OCI-LY7 (cell line): ENCODE measurements at regions not wholly inside any gene's neighbourhood (a gene's known extent, or its start where the extent isn't known, plus 50 kb on each side); places are given as distances from the start of the nearest gene placed in this dataset.

Experiments
- BruUV-seq: library from RNA; stranded (reverse); fragments of 400-500 nt; replicated peaks from 2 replicates; lab custom pipeline; 2021; lab: Mats Ljungman, UMichigan
- CTCF ChIA-PET: fragments of 300-600 bp; sonication (Branson Sonifier 250); formaldehyde crosslinking; loops from one replicate; lab custom pipeline; 2022; ENCODE audit warnings: antibody characterized with exemption; ENCODE audit not compliant: unreplicated experiment; lab: Charles Lee
- POLR2A ChIA-PET: fragments of 300-600 bp; sonication (Branson Sonifier 250); formaldehyde crosslinking; loops from one replicate; lab custom pipeline; 2022; ENCODE audit warnings: antibody characterized with exemption; lab: Charles Lee
- DNase-seq: peaks from one replicate; pipeline ENCODE4 v3.0.0-alpha.2; 2015; ENCODE audit warnings: low spot score
- H2AFZ ChIP-seq: fragments of 200-600 bp; sonication (generic), shearing (Covaris generic); 2 replicates; pipeline ENCODE4 v1.6.1; 2014; ENCODE audit warnings: mild to moderate bottlenecking, antibody characterized with exemption, low read length, moderate library complexity
- H3K27ac ChIP-seq: fragments of 200-600 bp; sonication (generic); 2 replicates; pipeline ENCODE4 v1.5.1; 2014; ENCODE audit warnings: mixed run types, low read depth, mild to moderate bottlenecking, moderate library complexity, low read length, inconsistent platforms; ENCODE audit not compliant: poor library complexity, severe bottlenecking
- H3K36me3 ChIP-seq: fragments of 200-600 bp; sonication (generic); 2 replicates; pipeline ENCODE4 v1.6.1; 2014; ENCODE audit warnings: mild to moderate bottlenecking, antibody characterized with exemption, low read length, moderate library complexity, mixed read lengths; ENCODE audit not compliant: insufficient read depth
- H3K4me1 ChIP-seq: fragments of 200-600 bp; sonication (generic); 2 replicates; pipeline ENCODE4 v1.5.1; 2014; ENCODE audit warnings: mild to moderate bottlenecking, low read length; ENCODE audit not compliant: insufficient read depth, poor library complexity, severe bottlenecking
- H3K4me2 ChIP-seq: fragments of 200-600 bp; sonication (generic); 2 replicates; pipeline ENCODE4 v1.6.1; 2014; ENCODE audit warnings: mild to moderate bottlenecking, low read length
- H3K4me3 ChIP-seq: fragments of 200-600 bp; sonication (generic); 2 replicates; pipeline ENCODE4 v1.5.1; 2014; ENCODE audit warnings: mild to moderate bottlenecking, low read depth, low read length; ENCODE audit not compliant: poor library complexity, severe bottlenecking
- H3K79me2 ChIP-seq: fragments of 200-600 bp; sonication (generic); 2 replicates; pipeline ENCODE4 v1.6.1; 2016; ENCODE audit warnings: low read depth, mild to moderate bottlenecking, low read length, moderate library complexity, mixed read lengths; ENCODE audit not compliant: insufficient read depth
- H3K9me2 ChIP-seq: fragments of 200-600 bp; sonication (generic); 2 replicates; pipeline ENCODE4 v1.6.1; 2016; ENCODE audit warnings: mild to moderate bottlenecking, low read length, mixed read lengths; ENCODE audit not compliant: insufficient read depth
- H3K9me3 ChIP-seq: fragments of 200-600 bp; sonication (generic); 2 replicates; pipeline ENCODE4 v1.6.1; 2014; ENCODE audit warnings: mild to moderate bottlenecking, mixed run types, low read length, mixed read lengths
- H4K20me1 ChIP-seq: fragments of 200-600 bp; sonication (generic); 2 replicates; pipeline ENCODE4 v1.6.1; 2014; ENCODE audit warnings: mild to moderate bottlenecking, antibody characterized with exemption, low read length, moderate library complexity, mixed read lengths; ENCODE audit not compliant: insufficient read depth
- EZH2phosphoT487 ChIP-seq: fragments of 200-600 bp; sonication (generic); IDR thresholded peaks from 2 replicates; pipeline ENCODE4 v1.6.1; 2018; ENCODE audit warnings: low read depth, borderline replicate concordance, mild to moderate bottlenecking, mixed run types, antibody characterized with exemption, low read length, moderate library complexity, mixed read lengths
- intact Hi-C: fragments of 100-400 bp; cut with micrococcal nuclease; formaldehyde crosslinking; loops from one replicate; pipeline ENCODE4 v1.10.0; 2022; ENCODE audit not compliant: unreplicated experiment
- TF ChIP-seq, protein P1 (sequence below): fragments of 200-600 bp; sonication (generic); conservative IDR thresholded peaks from 2 replicates; pipeline ENCODE4 v1.5.1; 2014; ENCODE audit warnings: mild to moderate bottlenecking, antibody characterized with exemption, low read length, moderate library complexity, mixed read lengths

GRCh38 chr5:74476046-74476818 is 164.3 kb downstream of the ENC1 start:
- H3K36me3 ChIP-seq: no peaks in the 10 kb centered on the region
- CTCF ChIA-PET: no interaction called here
- no peak overlapping the region for H3K27ac ChIP-seq
- no peaks in the 10 kb centered on the region for H3K9me2 ChIP-seq
- intact Hi-C loops: no loop called here
- no peaks in the 10 kb centered on the region for H3K79me2 ChIP-seq
- TF ChIP-seq, protein P1, sequence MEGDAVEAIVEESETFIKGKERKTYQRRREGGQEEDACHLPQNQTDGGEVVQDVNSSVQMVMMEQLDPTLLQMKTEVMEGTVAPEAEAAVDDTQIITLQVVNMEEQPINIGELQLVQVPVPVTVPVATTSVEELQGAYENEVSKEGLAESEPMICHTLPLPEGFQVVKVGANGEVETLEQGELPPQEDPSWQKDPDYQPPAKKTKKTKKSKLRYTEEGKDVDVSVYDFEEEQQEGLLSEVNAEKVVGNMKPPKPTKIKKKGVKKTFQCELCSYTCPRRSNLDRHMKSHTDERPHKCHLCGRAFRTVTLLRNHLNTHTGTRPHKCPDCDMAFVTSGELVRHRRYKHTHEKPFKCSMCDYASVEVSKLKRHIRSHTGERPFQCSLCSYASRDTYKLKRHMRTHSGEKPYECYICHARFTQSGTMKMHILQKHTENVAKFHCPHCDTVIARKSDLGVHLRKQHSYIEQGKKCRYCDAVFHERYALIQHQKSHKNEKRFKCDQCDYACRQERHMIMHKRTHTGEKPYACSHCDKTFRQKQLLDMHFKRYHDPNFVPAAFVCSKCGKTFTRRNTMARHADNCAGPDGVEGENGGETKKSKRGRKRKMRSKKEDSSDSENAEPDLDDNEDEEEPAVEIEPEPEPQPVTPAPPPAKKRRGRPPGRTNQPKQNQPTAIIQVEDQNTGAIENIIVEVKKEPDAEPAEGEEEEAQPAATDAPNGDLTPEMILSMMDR: no peak
- TF ChIP-seq EZH2phosphoT487: no peak
- peak overlapping the region; percentile 51; the same call in 1 of the 2 replicates for H2AFZ ChIP-seq
- H4K20me1 ChIP-seq: no peaks in the 10 kb centered on the region
- H3K4me2 ChIP-seq: peak overlapping the region; percentile 34; the same call in 1 of the 2 replicates
- H3K4me1 ChIP-seq: peaks cover 51% of the 10 kb centered on the region
- no peaks in the 10 kb centered on the region for H3K9me3 ChIP-seq
- POLR2A ChIA-PET: interaction anchor here (1.1 kb wide), 1 partner anchor 12 kb away, joined by 3 read pairs; no protein-coding TSS in a partner anchor
- BruUV-seq: no TSS peak
- H3K4me3 ChIP-seq: no peak overlapping the region
- no peak for DNase-seq

DNA sequence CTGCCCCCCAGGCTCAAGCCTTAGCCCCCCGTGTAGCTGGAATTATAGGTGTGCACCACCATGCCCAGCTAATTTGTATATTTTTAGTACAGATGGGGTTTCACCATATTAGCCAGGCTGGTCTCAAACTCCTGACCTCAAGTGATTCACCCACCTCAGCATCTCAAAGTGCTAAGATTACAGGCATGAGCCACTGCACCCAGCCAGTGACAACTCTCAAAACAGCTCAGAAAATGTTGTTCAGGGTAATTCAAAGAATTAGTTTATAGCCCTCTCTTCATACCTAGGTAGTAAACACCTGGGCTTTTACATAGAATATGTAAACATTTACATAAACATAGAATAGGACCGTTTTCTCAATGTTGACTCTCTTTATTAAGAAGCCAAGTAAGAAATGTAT is 168.7 kb downstream of the ENC1 start:
- TF ChIP-seq, protein P1: no peak
- TF ChIP-seq EZH2phosphoT487: no peak
- intact Hi-C loops: no loop called here
- Histone ChIP-seq H3K27ac (no peak overlapping the region), H3K4me2 (no peak overlapping the region), H3K4me1 (peaks cover 9% of the 10 kb centered on the region), H3K79me2 (no peaks in the 10 kb centered on the region), H3K9me2 (no peaks in the 10 kb centered on the region), H3K36me3 (no peaks in the 10 kb centered on the region), H4K20me1 (no peaks in the 10 kb centered on the region), H3K9me3 (no peaks in the 10 kb centered on the region), H3K4me3 (no peak overlapping the region), H2AFZ (no peak overlapping the region)
- DNase-seq: no peak
- ChIA-PET POLR2A (interaction anchor here (0.6 to 1.2 kb wide), 2 partner anchors 9 to 1199 kb away, joined by 5 to 11 read pairs; no protein-coding TSS in a partner anchor), CTCF (no interaction called here)
- BruUV-seq: no TSS peak
